Astrocyte of the cerebellum (primary cell): ENCODE measurements at regions not wholly inside any gene's neighbourhood (a gene's known extent, or its start where the extent isn't known, plus 50 kb on each side); places are given as distances from the start of the nearest gene placed in this dataset.

Experiments used
- DNase-seq: peaks from one replicate; pipeline ENCODE4 v3.0.0-alpha.2; 2011; ENCODE audit warnings: low read depth
- H3K4me3 ChIP-seq: 2 replicates; pipeline ENCODE4 v1.5.1; 2011; ENCODE audit warnings: mild to moderate bottlenecking, low read depth, low read length, moderate library complexity
- CTCF ChIP-seq: IDR thresholded peaks from 2 replicates; pipeline ENCODE4 v1.5.1; 2012; ENCODE audit warnings: low read length, low read depth, moderate library complexity, mild to moderate bottlenecking; ENCODE audit errors: missing control alignments
- in situ Hi-C: cut with HindIII; loops from 2 replicates; pipeline ENCODE4 v1.10.0; 2017; ENCODE audit warnings: low sequenced_read_pairs

- DNase-seq: no peak
- in situ Hi-C loops: no loop called here
- TF ChIP-seq CTCF: no peak
- H3K4me3 ChIP-seq: no peak overlapping the region
Observed at GRCh38 chr14:45531022-45531421, 278.0 kb upstream of the MIS18BP1 start.

- peak; percentile 10 for TF ChIP-seq CTCF
- in situ Hi-C loops: no loop called here
- no peak for DNase-seq
- H3K4me3 ChIP-seq: no peak overlapping the region
Observed at GRCh38 chr14:45526715-45527549, 273.9 kb upstream of the MIS18BP1 start.

- TF ChIP-seq CTCF: no peak
- DNase-seq: no peak
- in situ Hi-C loops: no loop called here
- H3K4me3 ChIP-seq: no peak overlapping the region
Observed at GRCh38 chr14:45519766-45520165, 266.8 kb upstream of the MIS18BP1 start.

- H3K4me3 ChIP-seq: no peak overlapping the region
- in situ Hi-C loops: no loop called here
- no peak for DNase-seq
- TF ChIP-seq CTCF: no peak
Observed at GRCh38 chr14:45492876-45493275, 239.9 kb upstream of the MIS18BP1 start.

- no peak overlapping the region for H3K4me3 ChIP-seq
- in situ Hi-C loops: no loop called here
- TF ChIP-seq CTCF: no peak
- DNase-seq: no peak
Observed at GRCh38 chr14:45491914-45492313, 238.9 kb upstream of the MIS18BP1 start.

GRCh38 chr14:45486599-45486998, 233.6 kb upstream of the MIS18BP1 start:
- TF ChIP-seq CTCF: no peak

GRCh38 chr14:45467023-45467422, 214.0 kb upstream of the MIS18BP1 start:
- no peak overlapping the region for H3K4me3 ChIP-seq
- TF ChIP-seq CTCF: no peak
- in situ Hi-C loops: no loop called here
- DNase-seq: no peak

More at GRCh38 chr14:45486599-45486998, 233.6 kb upstream of the MIS18BP1 start:
- in situ Hi-C loops: no loop called here
- H3K4me3 ChIP-seq: no peak overlapping the region
- DNase-seq: no peak
